Neural cell (in vitro differentiated cells): ENCODE measurements at regions not wholly inside any gene's neighbourhood (a gene's known extent, or its start where the extent isn't known, plus 50 kb on each side); places are given as distances from the start of the nearest gene placed in this dataset.

Source experiments
- H2AFZ ChIP-seq: fragments of 200-600, 300-800 bp; sonication (generic), shearing (Covaris generic); 2 replicates; pipeline ENCODE4 v1.6.0; 2014; ENCODE audit warnings: low read depth, mild to moderate bottlenecking, antibody characterized with exemption, low read length, moderate library complexity
- H3F3A ChIP-seq: fragments of 200-600 bp; shearing (Covaris generic); 2 replicates; pipeline ENCODE4 v1.6.1; 2016; ENCODE audit warnings: mild to moderate bottlenecking, moderate library complexity, mixed read lengths, antibody characterized with exemption, low read length; ENCODE audit not compliant: insufficient read depth, poor library complexity, severe bottlenecking
- H3K27ac ChIP-seq: fragments of 200-600, 300-800 bp; sonication (generic), shearing (Covaris generic); 2 replicates; pipeline ENCODE4 v1.5.1; 2014; ENCODE audit warnings: mild to moderate bottlenecking, low read length, moderate library complexity
- H3K27me3 ChIP-seq: fragments of 300-800, 200-600 bp; sonication (generic), shearing (Covaris generic); 2 replicates; pipeline ENCODE4 v1.6.0; 2014; ENCODE audit warnings: mild to moderate bottlenecking, low read depth, low read length, moderate library complexity; ENCODE audit not compliant: insufficient read depth
- H3K36me3 ChIP-seq: fragments of 300-800, 200-600 bp; sonication (generic), shearing (Covaris generic); 2 replicates; pipeline ENCODE4 v1.5.1; 2014; ENCODE audit warnings: mild to moderate bottlenecking, antibody characterized with exemption, low read length, moderate library complexity; ENCODE audit not compliant: insufficient read depth
- H3K4me2 ChIP-seq: fragments of 300-800, 200-600 bp; sonication (generic), shearing (Covaris generic); 2 replicates; pipeline ENCODE4 v1.6.0; 2014; ENCODE audit warnings: mild to moderate bottlenecking, low read length
- H3K4me3 ChIP-seq: fragments of 300-800, 200-600 bp; sonication (generic), shearing (Covaris generic); 2 replicates; pipeline ENCODE4 v1.5.1; 2014; ENCODE audit warnings: mild to moderate bottlenecking, low read length, moderate library complexity
- H3K79me2 ChIP-seq: fragments of 200-600 bp; shearing (Covaris generic); replicated peaks from 2 replicates; pipeline ENCODE4 v1.6.0; 2014; ENCODE audit warnings: mild to moderate bottlenecking, low read length, moderate library complexity; ENCODE audit not compliant: insufficient read depth
- H3K9ac ChIP-seq: fragments of 300-800, 200-600 bp; sonication (generic), shearing (Covaris generic); 2 replicates; pipeline ENCODE4 v1.6.1; 2016; ENCODE audit warnings: mild to moderate bottlenecking, low read length, mixed read lengths
- H3K9me2 ChIP-seq: fragments of 200-600 bp; shearing (Covaris generic); 2 replicates; pipeline ENCODE4 v1.6.1; 2016; ENCODE audit warnings: mild to moderate bottlenecking, low read length, mixed read lengths; ENCODE audit not compliant: insufficient read depth
- H3K9me3 ChIP-seq: fragments of 200-600, 300-800 bp; sonication (generic), shearing (Covaris generic); 2 replicates; pipeline ENCODE4 v1.6.1; 2016; ENCODE audit warnings: mild to moderate bottlenecking, mixed run types, low read length, moderate library complexity, mixed read lengths
- H4K20me1 ChIP-seq: fragments of 200-600 bp; shearing (Covaris generic); 2 replicates; pipeline ENCODE4 v1.6.1; 2016; ENCODE audit warnings: mild to moderate bottlenecking, mixed run types; ENCODE audit not compliant: insufficient read depth
- EP300 ChIP-seq: fragments of 450-650 bp; conservative IDR thresholded peaks from 2 replicates; pipeline ENCODE4 v1.6.1; 2014; ENCODE audit warnings: antibody characterized with exemption, mild to moderate bottlenecking, moderate library complexity; ENCODE audit not compliant: poor library complexity, severe bottlenecking
- EZH2 ChIP-seq: fragments of 200-600, 300-800 bp; shearing (Covaris generic), sonication (generic); IDR thresholded peaks from 2 replicates; pipeline ENCODE4 v1.6.1; 2014; ENCODE audit warnings: antibody characterized with exemption, low read length, borderline replicate concordance, mild to moderate bottlenecking; ENCODE audit not compliant: insufficient read depth, poor library complexity, severe bottlenecking
- MXI1 ChIP-seq: fragments of 450-650 bp; conservative IDR thresholded peaks from 2 replicates; pipeline ENCODE4 v1.6.1; 2014; ENCODE audit warnings: antibody characterized with exemption, mild to moderate bottlenecking; ENCODE audit not compliant: poor library complexity, severe bottlenecking
- POLR2AphosphoS5 ChIP-seq: IDR thresholded peaks from 2 replicates; pipeline ENCODE4 v1.6.1; 2012
- RAD21 ChIP-seq: fragments of 450-650 bp; conservative IDR thresholded peaks from 2 replicates; pipeline ENCODE4 v1.6.1; 2014; ENCODE audit warnings: antibody characterized with exemption, mild to moderate bottlenecking, moderate library complexity
- SMC3 ChIP-seq: fragments of 450-650 bp; conservative IDR thresholded peaks from 2 replicates; pipeline ENCODE4 v1.6.1; 2014; ENCODE audit warnings: antibody characterized with exemption, mild to moderate bottlenecking, moderate library complexity; ENCODE audit not compliant: poor library complexity
- TAF1 ChIP-seq: IDR thresholded peaks from 2 replicates; pipeline ENCODE4 v1.6.1; 2012; ENCODE audit warnings: low read depth
- TF ChIP-seq, protein P1 (sequence below): IDR thresholded peaks from 2 replicates; pipeline ENCODE4 v1.6.1; 2012; ENCODE audit warnings: borderline replicate concordance
- TF ChIP-seq, protein P2 (sequence below): fragments of 450-650 bp; IDR thresholded peaks from 2 replicates; pipeline ENCODE4 v1.5.1; 2014; ENCODE audit warnings: antibody characterized with exemption, mild to moderate bottlenecking, moderate library complexity; ENCODE audit not compliant: poor library complexity, severe bottlenecking

DNA sequence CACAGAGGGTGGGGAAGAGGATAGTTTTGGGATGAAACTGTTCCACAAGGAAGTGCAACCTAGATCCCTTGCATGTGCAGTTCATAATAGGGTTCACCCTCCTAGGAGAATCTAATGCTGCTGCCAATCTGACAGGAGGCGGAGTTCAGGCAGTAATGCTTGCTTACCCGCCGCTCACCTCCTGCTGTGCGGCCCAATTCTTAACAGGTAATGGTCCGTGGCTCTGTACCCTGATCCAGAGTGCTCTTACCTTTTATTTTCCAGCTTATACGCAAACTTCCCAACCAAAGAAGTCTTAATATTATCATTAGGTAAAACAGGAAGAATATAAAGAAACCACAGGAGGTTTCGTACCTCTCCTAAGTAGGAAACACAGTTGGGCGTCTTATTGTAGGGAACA, 82.7 kb upstream of the CD302 start:
- Histone ChIP-seq H3K9me2 (no peaks in the 10 kb centered on the region), H2AFZ (no peak overlapping the region), H3K79me2 (no peaks in the 10 kb centered on the region), H3K27ac (no peak overlapping the region), H3K4me2 (no peak overlapping the region), H3K27me3 (no peaks in the 10 kb centered on the region), H3K36me3 (no peaks in the 10 kb centered on the region), H3K9me3 (no peaks in the 10 kb centered on the region), H4K20me1 (no peaks in the 10 kb centered on the region), H3F3A (no peaks in the 10 kb centered on the region), H3K4me3 (no peak overlapping the region), H3K9ac (no peak overlapping the region)
- TF ChIP-seq EP300 (no peak), TAF1 (no peak), EZH2 (no peak), MXI1 (no peak), POLR2AphosphoS5 (no peak), RAD21 (no peak)
- TF ChIP-seq, protein P1, sequence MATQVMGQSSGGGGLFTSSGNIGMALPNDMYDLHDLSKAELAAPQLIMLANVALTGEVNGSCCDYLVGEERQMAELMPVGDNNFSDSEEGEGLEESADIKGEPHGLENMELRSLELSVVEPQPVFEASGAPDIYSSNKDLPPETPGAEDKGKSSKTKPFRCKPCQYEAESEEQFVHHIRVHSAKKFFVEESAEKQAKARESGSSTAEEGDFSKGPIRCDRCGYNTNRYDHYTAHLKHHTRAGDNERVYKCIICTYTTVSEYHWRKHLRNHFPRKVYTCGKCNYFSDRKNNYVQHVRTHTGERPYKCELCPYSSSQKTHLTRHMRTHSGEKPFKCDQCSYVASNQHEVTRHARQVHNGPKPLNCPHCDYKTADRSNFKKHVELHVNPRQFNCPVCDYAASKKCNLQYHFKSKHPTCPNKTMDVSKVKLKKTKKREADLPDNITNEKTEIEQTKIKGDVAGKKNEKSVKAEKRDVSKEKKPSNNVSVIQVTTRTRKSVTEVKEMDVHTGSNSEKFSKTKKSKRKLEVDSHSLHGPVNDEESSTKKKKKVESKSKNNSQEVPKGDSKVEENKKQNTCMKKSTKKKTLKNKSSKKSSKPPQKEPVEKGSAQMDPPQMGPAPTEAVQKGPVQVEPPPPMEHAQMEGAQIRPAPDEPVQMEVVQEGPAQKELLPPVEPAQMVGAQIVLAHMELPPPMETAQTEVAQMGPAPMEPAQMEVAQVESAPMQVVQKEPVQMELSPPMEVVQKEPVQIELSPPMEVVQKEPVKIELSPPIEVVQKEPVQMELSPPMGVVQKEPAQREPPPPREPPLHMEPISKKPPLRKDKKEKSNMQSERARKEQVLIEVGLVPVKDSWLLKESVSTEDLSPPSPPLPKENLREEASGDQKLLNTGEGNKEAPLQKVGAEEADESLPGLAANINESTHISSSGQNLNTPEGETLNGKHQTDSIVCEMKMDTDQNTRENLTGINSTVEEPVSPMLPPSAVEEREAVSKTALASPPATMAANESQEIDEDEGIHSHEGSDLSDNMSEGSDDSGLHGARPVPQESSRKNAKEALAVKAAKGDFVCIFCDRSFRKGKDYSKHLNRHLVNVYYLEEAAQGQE = no peak

DNA sequence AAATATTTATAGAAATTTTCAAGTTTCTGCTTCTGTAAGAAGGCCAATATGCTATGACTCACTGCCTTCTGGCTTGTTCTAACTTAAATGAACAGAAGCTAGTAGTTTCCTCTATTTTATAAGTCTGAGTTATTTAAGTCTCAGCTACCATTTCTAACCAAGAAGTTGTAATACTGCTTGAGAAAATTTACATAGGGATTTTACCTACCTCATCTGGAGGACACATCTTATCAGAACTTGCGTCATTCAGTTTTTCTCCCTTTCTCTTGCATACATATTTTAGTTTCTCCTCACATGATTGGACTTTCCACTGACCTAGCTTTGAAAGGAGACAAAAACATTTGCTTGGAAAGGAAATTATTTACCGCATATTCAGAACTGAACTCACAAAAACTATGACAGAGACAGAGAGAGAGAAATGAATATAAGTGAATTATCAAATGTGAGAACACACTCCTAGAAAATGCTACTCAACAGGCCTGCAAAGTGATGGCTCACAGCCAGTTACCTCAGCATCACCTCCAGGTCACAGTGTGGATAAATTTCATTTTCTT, 81.1 kb upstream of the CD302 start:
- Histone ChIP-seq H3F3A (no peaks in the 10 kb centered on the region), H3K4me3 (no peak overlapping the region), H3K79me2 (no peaks in the 10 kb centered on the region), H3K27ac (no peak overlapping the region), H3K27me3 (no peaks in the 10 kb centered on the region), H4K20me1 (no peaks in the 10 kb centered on the region), H3K9ac (no peak overlapping the region), H3K9me2 (no peaks in the 10 kb centered on the region), H3K36me3 (no peaks in the 10 kb centered on the region), H2AFZ (no peak overlapping the region), H3K9me3 (no peaks in the 10 kb centered on the region), H3K4me2 (no peak overlapping the region)
- TF ChIP-seq, protein P1 = no peak
- no peak for TF ChIP-seq SMC3
- TF ChIP-seq, protein P2, sequence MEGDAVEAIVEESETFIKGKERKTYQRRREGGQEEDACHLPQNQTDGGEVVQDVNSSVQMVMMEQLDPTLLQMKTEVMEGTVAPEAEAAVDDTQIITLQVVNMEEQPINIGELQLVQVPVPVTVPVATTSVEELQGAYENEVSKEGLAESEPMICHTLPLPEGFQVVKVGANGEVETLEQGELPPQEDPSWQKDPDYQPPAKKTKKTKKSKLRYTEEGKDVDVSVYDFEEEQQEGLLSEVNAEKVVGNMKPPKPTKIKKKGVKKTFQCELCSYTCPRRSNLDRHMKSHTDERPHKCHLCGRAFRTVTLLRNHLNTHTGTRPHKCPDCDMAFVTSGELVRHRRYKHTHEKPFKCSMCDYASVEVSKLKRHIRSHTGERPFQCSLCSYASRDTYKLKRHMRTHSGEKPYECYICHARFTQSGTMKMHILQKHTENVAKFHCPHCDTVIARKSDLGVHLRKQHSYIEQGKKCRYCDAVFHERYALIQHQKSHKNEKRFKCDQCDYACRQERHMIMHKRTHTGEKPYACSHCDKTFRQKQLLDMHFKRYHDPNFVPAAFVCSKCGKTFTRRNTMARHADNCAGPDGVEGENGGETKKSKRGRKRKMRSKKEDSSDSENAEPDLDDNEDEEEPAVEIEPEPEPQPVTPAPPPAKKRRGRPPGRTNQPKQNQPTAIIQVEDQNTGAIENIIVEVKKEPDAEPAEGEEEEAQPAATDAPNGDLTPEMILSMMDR = no peak
- TF ChIP-seq TAF1 = no peak
- no peak for TF ChIP-seq MXI1
- no peak for TF ChIP-seq EP300
